HG03108 (cell line): ENCODE measurements at regions not wholly inside any gene's neighbourhood (a gene's known extent, or its start where the extent isn't known, plus 50 kb on each side); places are given as distances from the start of the nearest gene placed in this dataset.
"Not testable (repeated sequence)": the region's sequence is repeated elsewhere in the genome, so short reads cannot be mapped to it uniquely, and the experiment has no call there.

Experiments used
- ATAC-seq: cut with Tn5 transposase; IDR thresholded peaks from one replicate; pipeline ENCODE4 v1.9.1; 2021; ENCODE audit warnings: moderate library complexity; ENCODE audit not compliant: unreplicated experiment

DNA sequence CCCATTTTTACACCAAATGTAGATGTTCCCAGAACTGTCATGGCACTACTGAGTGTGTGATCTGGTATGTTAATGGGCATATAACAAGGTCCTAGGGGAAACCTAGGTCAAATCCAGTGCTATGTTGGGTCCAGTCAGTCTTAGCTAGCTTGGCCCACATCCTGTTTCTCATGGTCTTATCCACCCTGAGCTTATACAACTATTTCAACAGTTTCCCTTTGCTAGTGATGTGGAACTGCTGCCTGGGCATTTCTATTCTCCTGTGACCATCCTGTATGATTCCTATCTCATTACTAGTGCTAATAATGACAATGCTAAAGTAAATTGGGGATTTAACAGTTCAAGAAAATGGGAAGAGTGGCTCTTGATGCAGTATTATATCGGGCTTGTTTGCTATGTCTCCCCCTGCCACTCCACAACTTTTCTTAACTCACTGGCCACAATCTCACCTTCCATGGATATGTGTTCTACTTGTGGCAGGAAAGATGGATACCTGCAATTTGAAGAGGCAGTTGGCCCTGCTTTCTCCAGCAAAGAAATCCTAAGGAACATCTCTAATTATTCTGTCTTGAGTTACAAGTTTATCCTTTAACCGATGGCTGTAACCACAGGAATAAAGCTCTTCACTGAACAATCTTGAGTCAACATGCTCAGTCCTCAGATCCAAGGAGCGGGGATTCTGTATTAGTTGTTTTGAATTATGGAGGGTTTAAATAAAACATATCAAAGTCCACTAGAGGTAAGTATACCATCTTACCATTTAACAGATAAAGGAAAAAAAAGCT is 707.8 kb downstream of the XPNPEP1 start:
- ATAC-seq = no peak

DNA sequence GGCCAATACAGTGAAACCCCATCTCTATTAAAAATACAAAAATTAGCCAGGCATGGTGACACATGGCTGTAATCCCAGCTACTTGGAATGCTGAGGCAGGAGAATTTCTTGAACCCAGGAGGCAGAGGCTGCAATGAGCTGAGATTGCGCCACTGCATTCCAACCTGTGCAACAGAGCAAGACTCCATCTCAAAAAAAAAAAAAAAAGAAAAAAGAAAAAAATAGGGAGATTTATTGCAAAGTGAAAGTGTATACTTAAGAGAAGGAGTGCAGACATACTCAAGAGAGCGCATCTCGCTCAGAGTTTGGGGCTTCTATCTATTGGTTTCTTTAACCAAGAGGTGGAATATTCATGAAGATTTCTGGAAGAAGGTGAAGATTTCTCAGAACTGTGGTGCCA is 708.4 kb downstream of the XPNPEP1 start:
- not testable (repeated sequence) for ATAC-seq

DNA sequence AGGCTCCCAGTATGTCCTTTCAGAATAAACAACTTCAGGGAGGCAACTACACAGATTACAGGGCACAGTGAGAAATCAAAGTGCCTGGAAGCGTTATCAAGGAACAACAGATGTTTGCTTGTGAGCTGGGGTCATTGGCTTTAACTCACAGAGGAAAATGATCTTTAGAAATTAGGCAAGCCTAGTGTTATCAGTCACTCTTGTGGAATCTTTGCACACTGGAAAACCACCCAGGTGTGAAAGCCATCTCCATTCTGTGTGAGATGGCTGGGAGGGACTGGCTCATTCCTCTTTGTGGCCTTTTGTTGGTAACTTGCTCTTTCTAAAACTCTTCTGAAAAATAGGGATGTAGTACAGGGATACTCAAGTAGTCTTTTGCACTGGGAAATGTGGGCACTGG is 716.0 kb downstream of the XPNPEP1 start:
- ATAC-seq = no peak

DNA sequence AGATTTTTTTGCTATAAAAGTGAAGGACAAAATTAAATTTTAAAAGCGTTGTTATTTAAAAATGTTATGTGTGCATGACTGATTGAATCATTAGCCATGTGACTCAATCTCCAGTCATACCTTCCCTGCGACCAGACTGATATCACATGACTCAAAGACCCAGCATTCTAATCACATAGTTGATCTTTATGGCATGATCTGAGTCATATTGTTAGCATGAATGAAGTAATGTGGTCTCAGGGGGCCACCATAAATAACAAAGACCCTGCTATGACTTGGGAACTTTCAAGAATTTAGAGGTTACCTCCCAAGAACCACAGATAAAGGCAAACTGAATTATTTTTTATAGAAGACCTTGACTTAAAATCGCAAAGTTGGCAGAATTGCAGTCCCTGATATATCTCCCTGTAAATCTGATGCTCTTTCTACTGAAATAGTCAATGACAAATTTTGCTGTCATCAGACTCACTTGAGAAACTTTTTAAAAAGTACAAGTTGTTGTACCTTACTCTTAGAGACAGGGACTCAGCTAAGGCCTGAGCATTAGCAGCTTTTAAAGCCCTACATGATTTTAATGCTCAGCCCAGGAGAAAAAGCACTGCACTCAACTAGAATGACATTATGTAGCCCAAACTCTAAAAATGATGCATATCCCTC is 717.3 kb downstream of the XPNPEP1 start:
- ATAC-seq = no peak

DNA sequence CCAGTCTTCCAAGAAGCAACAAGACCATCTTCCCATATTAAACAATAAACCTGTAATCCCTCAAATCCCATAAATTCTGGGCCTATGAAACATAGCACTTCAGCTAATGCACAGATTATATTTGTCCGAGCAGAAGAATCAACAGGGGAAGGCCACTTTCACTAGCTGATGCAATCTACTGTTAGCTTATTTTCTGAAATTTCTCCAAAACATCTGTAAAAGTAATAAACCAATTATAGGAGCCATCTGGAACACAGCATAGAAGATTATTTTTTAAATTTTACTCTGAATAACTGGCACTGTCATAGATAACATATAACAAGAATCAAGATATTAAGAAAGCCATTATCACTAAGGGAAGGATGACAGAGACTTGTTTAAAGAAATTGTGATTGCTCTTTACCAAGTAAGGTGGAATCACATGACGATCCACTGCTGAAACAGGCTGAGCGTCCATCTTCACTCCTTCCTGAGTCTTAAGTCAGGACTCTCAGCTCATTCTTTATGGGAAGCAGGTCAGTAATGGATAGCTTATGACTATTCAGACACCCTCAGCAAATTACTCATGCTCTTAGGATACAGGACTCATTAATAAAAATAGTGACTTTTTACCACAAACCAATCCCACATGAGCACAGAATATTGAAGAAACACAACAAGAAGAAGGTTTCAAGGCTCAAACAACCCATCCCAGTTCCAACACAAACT is 719.5 kb downstream of the XPNPEP1 start:
- ATAC-seq = no peak

DNA sequence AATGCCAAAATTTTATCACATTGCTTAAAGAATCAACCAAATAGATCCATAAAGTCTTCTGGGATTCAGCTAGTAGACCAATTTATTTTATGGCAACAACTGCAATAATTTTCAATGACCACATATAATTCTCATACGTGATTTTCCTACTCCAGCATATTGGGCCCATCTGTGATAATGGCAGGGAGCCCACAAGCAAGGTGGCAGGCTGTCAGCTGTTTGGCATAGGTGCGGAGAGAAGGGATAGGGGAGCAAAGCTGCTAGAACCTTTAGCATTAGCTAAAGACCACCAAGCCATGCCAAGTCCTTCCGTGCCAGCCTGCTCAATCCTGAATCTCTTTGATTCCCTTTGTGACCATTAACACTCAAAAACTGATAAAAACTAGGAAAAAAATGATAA is 721.2 kb downstream of the XPNPEP1 start:
- ATAC-seq = no peak

DNA sequence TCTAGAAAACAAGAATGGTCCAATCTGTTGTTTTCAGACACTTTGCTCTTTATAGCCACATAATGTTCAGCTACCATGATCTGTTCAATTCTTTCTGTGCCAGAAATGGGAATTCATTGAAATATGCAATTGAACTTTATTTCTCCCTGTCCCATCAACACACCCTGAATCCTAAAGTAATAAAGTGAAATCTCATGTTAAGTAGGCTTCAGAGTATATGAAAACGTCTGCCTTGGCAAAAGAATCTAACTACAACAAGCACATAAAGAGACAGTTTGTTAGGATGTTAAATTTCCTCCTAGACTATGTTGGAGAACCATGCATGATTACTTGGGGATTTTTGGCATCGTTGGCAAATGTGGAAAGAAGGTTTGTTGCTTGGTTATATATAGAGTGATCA is 722.7 kb downstream of the XPNPEP1 start:
- no peak for ATAC-seq

DNA sequence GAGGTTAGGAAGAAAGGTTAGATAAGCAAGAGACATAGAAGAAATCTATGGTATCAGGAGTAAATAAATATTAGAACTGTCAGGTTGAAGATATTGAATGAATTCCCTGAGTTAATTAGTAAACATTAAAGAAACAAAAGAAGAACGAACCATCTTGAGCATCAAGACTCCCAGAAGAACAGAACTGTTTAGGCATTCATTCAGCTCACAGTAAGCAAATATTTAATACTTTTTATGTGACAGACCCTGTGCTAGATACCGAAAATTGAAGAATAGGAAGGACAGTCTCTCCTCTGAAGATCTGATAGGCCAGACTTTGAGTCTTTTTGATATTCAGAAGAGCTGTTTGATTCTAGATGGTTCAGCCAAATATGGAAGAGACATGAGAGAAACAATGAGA is 731.5 kb downstream of the XPNPEP1 start:
- ATAC-seq = no peak

DNA sequence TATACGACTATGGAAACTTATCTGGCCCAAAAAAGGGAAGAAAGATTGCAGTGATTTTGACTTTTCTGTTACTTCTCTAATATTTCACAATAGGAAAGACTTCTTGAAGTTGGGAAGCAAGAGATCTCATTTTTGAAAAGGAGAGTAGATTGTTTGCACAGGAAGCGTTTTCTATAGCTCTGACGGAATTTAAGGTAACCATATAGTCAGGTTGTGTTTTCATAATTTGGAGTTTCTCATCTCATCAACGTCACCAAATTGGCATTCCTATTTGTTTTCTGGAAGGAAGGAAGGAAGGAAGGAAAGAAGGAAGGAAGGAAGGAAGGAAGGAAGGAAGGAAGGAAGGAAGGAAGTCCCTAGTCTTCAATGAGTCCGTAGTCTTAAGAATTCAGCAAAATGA is 732.0 kb downstream of the XPNPEP1 start:
- ATAC-seq = no peak

DNA sequence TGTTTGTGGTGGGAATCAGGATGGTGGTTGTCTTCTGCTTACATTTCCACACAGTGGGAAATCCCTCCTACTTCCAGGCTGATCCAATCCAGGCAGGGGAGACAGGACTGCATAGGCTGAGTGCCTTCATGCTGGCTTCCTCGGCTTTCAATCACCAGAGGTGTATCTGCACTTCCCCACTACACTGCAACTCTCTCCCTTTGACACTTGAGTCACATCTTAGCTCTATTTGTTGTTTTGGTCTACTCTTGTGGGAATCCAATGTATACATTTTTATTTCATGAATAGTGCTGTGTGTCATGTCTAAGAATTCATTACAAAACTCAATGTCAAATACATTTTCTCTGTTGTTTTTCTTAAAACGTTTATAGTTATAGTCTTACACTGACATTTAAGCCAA is 735.6 kb downstream of the XPNPEP1 start:
- no peak for ATAC-seq

DNA sequence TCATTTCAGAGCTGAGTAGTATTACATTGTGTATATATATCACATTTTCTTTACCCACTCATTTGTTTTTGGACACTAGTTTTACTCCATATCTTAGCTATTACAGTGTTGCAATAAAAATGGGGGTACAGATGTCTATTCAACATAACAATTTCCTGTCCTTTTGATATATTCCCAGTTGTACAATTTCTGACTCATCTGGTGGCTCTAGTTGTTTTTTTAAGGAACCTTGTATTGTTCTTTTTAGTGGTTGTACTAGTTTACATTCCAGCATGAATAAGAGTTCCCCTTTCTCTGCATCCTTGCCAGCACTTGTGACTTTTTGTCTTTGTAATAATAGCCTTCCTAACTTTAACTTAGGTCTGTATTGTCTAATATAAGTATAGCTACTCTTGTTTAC is 739.9 kb downstream of the XPNPEP1 start:
- ATAC-seq = no peak

DNA sequence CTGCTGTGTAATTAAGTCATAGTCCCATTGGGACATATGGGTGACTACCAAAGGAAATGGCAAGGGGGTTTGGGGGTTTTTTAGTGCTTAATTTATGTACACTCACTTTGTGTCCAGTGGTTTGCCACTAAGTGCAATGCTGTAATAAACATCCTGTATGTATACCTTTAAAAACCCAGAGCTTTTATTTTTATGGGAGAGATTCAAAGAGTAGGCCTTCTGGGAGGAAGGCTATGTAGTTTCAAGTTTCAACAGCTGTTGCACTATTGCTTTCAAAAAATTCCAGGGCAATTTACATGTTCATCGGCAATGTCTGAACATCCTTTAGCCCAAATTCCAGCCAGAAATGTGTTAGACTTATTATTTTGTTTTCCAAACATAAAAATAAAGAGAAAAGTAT is 744.7 kb downstream of the XPNPEP1 start:
- no peak for ATAC-seq

DNA sequence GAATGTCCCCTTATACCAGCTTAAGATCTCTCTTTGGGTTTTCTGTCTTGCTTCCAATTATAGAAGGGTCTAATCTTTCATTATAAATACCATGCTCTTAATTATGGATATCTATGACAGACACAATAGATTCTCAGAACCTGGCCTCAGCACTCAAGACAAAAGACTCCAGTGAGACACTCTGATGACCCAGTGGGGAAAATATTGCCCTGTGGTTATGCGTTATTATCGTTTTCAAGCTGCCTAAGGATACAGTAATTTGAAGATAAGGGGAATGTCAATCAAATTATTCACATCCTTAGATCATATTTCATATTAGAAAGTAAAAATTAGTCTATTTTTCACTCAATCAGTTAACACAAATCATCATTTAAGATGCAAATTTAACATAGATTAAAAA is 748.8 kb downstream of the XPNPEP1 start:
- no peak for ATAC-seq

DNA sequence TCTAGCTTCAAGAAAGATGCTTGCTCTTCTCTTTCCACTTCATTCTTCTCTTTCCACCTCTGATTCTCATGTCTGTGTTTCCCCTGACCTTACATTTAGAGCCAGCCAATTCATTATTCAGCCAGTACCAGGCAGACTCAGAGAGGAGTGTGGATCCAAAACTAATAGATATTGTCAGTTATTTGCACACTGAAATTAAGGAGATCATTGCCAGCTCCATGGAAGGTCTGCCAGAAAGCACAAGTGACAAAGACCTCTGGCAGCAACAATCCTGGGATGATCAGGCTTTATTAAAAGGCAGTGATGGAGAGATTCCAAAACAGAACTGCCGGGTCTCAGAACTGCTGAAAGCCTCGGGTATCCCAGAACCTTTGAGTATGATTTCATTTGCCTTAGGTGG is 749.4 kb downstream of the XPNPEP1 start:
- ATAC-seq = no peak

DNA sequence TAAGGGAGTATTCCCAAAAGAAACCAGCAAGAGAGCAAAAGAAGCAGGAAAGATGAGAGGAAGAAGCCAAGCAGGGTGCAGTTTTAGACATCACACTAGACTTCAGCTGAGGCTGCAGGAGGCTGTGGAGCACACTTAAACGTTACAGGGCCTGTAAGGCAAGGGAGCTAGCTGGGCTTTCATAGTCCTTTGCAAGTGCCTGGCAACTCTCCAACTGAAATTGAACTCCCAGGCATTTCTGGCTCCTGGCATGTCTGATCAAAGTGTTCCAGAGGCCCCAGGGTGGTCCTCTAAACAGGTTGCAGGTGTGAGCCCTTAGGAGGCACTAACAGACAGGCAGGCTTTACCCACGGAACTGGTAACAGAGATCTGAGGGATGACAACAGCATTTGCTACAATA is 750.2 kb downstream of the XPNPEP1 start:
- ATAC-seq = no peak

DNA sequence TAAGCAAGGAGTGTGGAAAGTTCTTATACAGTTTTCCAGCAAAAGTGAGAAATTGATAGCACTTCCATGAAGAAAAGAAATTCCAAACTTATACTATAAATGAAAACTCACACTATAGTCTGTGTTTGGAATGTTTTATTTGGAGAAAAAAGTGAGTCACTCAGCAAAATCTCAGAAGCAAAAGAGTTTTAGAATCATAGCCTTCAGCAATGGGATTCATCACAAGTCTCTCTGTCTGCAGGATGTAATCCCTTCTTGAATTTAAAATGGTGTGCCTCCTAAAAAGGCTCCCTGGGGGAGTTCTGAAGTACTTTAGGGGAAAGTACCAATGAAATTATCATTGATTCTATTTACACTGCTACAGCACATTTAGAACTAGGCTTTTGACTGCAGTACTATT is 756.4 kb downstream of the XPNPEP1 start:
- ATAC-seq = no peak

DNA sequence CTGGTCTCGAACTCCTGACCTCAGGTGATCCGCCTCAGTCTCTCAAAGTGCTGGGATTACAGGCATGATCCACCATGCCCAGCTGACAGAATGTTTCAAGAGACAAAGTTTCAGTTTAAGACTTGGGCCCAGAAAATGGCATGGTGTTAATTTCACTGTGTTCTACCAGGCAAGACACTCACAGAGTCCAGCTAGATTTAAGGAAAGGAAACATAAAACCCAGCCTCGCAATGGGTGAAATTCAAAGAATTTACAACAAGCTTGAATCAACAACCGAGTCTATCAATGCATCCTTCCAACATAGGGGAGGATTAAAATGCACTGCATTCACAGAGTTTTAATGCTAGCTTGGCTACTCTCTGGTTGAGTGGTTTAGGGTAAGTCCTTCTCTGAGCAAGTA is 764.0 kb downstream of the XPNPEP1 start:
- no peak for ATAC-seq

DNA sequence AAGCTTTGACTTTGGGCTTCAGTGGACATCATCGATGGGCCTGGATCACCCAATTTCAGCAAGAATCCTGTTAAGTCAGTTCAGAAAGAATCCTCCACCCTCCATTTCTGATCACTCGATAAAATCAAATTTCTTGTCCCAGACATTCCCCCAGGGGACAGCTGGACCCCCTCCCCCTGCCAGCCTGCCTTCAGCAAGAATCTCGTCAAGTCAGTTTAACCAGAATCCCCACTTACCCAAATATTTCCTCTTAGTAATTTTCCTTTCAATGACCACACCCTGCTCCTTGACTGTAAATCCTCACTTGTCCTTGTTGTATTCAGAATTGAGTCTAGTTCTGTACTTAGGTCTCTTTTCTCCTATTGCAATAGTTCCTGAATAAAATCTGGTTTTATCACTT is 766.9 kb downstream of the XPNPEP1 start:
- ATAC-seq = no peak

DNA sequence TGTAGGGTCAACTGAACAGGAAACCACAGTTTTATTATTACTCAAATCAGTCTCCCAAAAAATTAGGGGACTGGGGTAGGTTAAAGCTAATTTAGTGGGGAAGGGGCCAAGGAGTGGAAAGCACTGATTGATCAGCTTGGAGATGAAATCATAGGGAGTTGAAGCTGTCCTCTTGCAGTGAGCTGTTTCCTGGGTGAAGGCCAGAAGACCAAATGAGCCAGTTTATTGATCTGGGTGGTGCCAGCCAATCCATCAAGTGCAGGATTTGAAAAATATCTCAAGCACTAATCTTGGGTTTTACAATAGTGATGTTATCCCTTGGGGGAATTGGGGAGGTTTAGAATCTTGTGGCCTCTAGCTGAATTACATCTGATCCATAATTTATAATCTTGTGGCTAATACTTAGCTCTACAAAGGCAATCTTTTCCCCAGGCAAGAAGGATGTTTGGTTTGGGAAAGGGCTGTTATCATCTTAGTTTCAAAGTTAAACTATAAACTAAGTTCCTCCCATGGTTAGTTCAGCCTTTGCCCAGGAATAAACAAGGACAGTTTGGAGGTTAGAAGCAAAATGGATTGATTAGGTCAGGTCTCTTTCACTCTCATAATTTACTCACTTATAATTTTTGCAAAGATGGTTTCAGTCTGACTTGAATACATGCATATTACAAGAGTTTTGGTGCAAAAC is 773.5 kb downstream of the XPNPEP1 start:
- ATAC-seq = no peak

DNA sequence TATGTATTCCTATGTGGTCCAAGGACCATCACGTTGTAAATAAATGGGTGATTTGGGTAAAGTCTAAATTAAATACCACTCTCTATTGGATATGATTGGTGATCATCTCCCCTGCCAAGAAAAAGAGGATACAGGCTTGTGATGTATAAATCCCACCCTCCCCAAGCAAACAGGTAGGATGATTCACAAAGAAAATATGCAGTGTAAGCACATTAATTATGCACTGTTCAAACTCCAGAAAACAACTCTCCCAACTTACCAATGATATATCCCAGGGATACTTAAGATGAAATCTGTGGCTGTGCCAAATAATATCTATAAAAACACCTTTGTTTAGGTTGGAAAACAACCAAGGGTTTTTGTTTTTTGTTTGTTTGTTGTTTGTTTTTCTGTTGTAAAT is 795.9 kb downstream of the XPNPEP1 start:
- ATAC-seq = no peak

DNA sequence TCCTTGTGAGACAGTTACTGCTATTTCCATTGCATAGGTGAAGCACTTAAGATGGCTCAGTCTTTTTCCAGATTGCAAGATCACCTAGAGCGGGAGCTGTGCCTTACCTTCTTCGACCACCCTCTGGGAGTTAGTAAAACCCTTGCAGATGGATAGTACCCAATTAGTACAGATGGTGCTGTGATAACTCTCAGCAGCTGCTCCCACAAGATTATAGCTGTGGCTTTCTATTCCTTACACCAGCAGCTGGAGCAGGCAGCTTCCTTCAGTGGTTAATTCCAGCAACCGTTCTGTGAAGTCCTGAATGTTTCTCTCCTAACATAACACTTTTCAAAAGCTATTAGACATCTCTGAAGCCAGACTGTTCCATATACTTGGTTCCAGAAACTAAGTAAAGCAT is 796.8 kb downstream of the XPNPEP1 start:
- no peak for ATAC-seq

DNA sequence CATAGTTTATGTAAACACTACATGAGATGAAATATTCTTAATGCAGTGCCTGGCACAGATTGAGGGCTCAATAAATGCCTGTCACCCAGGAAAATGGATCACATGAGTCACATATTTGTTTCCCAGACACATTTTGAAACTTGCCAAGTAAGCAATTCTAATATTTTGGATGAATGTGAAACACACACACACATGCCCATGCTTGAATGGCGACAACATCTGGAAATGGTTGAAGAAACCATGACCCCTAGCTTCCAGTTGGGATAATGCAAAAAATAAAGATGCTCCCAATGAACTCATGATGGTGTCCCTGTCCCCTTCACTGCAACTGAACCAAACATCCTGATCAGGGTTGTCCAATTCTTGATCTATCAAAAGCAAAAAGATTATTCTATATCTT is 797.3 kb downstream of the XPNPEP1 start:
- ATAC-seq = no peak
